NCI-H446 (cell line): ENCODE measurements at regions not wholly inside any gene's neighbourhood (a gene's known extent, or its start where the extent isn't known, plus 50 kb on each side); places are given as distances from the start of the nearest gene placed in this dataset.

Source experiments
- DNase-seq, 2 experiments: peaks; one replicate each; lab custom pipeline; 2025; lab: John Stamatoyannopoulos, UW

GRCh38 chr3:153314038-153314437, 152.0 kb downstream of the RAP2B start:
- DNase-seq = no peak

- no peak for DNase-seq
Observed at GRCh38 chr3:153315781-153316180, 153.8 kb downstream of the RAP2B start.

- DNase-seq = no peak
Observed at GRCh38 chr3:153319705-153320554, 157.9 kb downstream of the RAP2B start.

GRCh38 chr3:153320585-153321128, 158.6 kb downstream of the RAP2B start:
- DNase-seq = no peak

GRCh38 chr3:153328690-153329089, 166.7 kb downstream of the RAP2B start:
- DNase-seq = no peak

GRCh38 chr3:153330901-153331300, 168.9 kb downstream of the RAP2B start:
- DNase-seq = no peak

- no peak for DNase-seq
Observed at GRCh38 chr3:153331676-153332075, 169.7 kb downstream of the RAP2B start.

- no peak for DNase-seq
Observed at GRCh38 chr3:153334558-153334957, 172.5 kb downstream of the RAP2B start.

GRCh38 chr3:153337369-153337768, 175.3 kb downstream of the RAP2B start:
- DNase-seq = no peak

GRCh38 chr3:153338487-153338886, 176.5 kb downstream of the RAP2B start:
- DNase-seq = no peak

GRCh38 chr3:153339065-153339464, 177.0 kb downstream of the RAP2B start:
- DNase-seq = no peak

GRCh38 chr3:153343988-153344782, 182.2 kb downstream of the RAP2B start:
- no peak for DNase-seq

GRCh38 chr3:153348457-153349107, 186.6 kb downstream of the RAP2B start:
- DNase-seq = no peak

GRCh38 chr3:153349108-153349499, 187.1 kb downstream of the RAP2B start:
- DNase-seq = no peak

- no peak for DNase-seq
Observed at GRCh38 chr3:153350420-153350819, 188.4 kb downstream of the RAP2B start.

- DNase-seq = no peak
Observed at GRCh38 chr3:153354641-153355040, 192.6 kb downstream of the RAP2B start.

- no peak for DNase-seq
Observed at GRCh38 chr3:153355559-153355958, 193.5 kb downstream of the RAP2B start.

GRCh38 chr3:153356908-153357307, 194.9 kb downstream of the RAP2B start:
- no peak for DNase-seq

GRCh38 chr3:153357436-153357835, 195.4 kb downstream of the RAP2B start:
- no peak for DNase-seq

- no peak for DNase-seq
Observed at GRCh38 chr3:153369561-153370374, 207.7 kb downstream of the RAP2B start.

GRCh38 chr3:153370680-153371079, 208.7 kb downstream of the RAP2B start:
- no peak for DNase-seq

GRCh38 chr3:153372326-153372725, 210.3 kb downstream of the RAP2B start:
- DNase-seq = no peak
